ENCODE measurements at regions not wholly inside any gene's neighbourhood (a gene's known extent, or its start where the extent isn't known, plus 50 kb on each side); places are given as distances from the start of the nearest gene placed in this dataset.

- DNase-seq (ENCODE audit: low read depth), result no peak
- TF ChIP-seq CTCF (conservative IDR thresholded peaks at IDR 0.05; ENCODE audit: low read length), result no peak
- H3K4me3 ChIP-seq (ENCODE audit: low read length), result no peak overlapping the region
These were observed 188.6 kb upstream of the PRPS1L1 start for GRCh38 chr7:18216270-18216669.

GRCh38 chr7:18221377-18222293 lies 194.0 kb upstream of the PRPS1L1 start:
- TF ChIP-seq CTCF (conservative IDR thresholded peaks at IDR 0.05; ENCODE audit: low read length), result no peak
- peak; percentile 22 for DNase-seq (ENCODE audit: low read depth)
- no peak overlapping the region for H3K4me3 ChIP-seq (ENCODE audit: low read length)

- no peak for TF ChIP-seq CTCF (conservative IDR thresholded peaks at IDR 0.05; ENCODE audit: low read length)
These were observed 195.0 kb upstream of the PRPS1L1 start for GRCh38 chr7:18222636-18223035.

GRCh38 chr7:18224138-18224537 lies 196.5 kb upstream of the PRPS1L1 start:
- no peak overlapping the region for H3K4me3 ChIP-seq (ENCODE audit: low read length)
- TF ChIP-seq CTCF (conservative IDR thresholded peaks at IDR 0.05; ENCODE audit: low read length), result no peak
- DNase-seq (ENCODE audit: low read depth), result no peak

More at GRCh38 chr7:18222636-18223035, 195.0 kb upstream of the PRPS1L1 start:
- no peak for DNase-seq (ENCODE audit: low read depth)
- H3K4me3 ChIP-seq (ENCODE audit: low read length), result no peak overlapping the region

- no peak for TF ChIP-seq CTCF (conservative IDR thresholded peaks at IDR 0.05; ENCODE audit: low read length)
These were observed 197.4 kb upstream of the PRPS1L1 start for GRCh38 chr7:18225067-18225466.

GRCh38 chr7:18226598-18226997 lies 199.0 kb upstream of the PRPS1L1 start:
- no peak for DNase-seq (ENCODE audit: low read depth)
- no peak overlapping the region for H3K4me3 ChIP-seq (ENCODE audit: low read length)
- TF ChIP-seq CTCF (conservative IDR thresholded peaks at IDR 0.05; ENCODE audit: low read length), result no peak

More at GRCh38 chr7:18225067-18225466, 197.4 kb upstream of the PRPS1L1 start:
- no peak for DNase-seq (ENCODE audit: low read depth)
- H3K4me3 ChIP-seq (ENCODE audit: low read length), result no peak overlapping the region

GRCh38 chr7:18228686-18229085 lies 201.0 kb upstream of the PRPS1L1 start:
- TF ChIP-seq CTCF (conservative IDR thresholded peaks at IDR 0.05; ENCODE audit: low read length), result no peak
- no peak for DNase-seq (ENCODE audit: low read depth)
- no peak overlapping the region for H3K4me3 ChIP-seq (ENCODE audit: low read length)

Data from AG10803 (cell line).